ENCODE measurements at regions not wholly inside any gene's neighbourhood (a gene's known extent, or its start where the extent isn't known, plus 50 kb on each side); places are given as distances from the start of the nearest gene placed in this dataset.

DNA sequence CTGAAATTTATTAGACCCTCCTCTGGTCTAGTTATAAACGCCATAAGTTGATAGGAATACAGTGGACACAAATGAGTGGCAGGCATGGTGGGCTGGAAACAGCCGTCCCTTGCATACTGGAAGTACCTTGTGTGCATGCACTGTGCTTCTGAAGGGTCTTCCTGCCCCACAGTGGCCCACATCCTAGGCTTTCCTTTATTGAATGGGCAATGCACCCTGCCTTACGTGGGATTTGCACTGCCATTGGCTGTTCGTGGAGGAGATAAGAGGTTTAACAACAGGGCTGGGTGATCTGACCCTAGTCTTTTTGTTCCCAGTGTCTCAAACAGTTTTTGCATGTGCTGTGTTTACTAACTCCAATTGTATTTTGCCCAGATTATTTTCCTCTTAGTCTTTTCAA lies 480.8 kb downstream of the GADD45G start:
- intact Hi-C loops (cut with DNase I; ENCODE audit: low total_unique reads), result no loop called here
- no peak for TF ChIP-seq POLR2A (IDR thresholded peaks at IDR 0.05)
- TF ChIP-seq, protein P1, sequence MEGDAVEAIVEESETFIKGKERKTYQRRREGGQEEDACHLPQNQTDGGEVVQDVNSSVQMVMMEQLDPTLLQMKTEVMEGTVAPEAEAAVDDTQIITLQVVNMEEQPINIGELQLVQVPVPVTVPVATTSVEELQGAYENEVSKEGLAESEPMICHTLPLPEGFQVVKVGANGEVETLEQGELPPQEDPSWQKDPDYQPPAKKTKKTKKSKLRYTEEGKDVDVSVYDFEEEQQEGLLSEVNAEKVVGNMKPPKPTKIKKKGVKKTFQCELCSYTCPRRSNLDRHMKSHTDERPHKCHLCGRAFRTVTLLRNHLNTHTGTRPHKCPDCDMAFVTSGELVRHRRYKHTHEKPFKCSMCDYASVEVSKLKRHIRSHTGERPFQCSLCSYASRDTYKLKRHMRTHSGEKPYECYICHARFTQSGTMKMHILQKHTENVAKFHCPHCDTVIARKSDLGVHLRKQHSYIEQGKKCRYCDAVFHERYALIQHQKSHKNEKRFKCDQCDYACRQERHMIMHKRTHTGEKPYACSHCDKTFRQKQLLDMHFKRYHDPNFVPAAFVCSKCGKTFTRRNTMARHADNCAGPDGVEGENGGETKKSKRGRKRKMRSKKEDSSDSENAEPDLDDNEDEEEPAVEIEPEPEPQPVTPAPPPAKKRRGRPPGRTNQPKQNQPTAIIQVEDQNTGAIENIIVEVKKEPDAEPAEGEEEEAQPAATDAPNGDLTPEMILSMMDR (IDR thresholded peaks at IDR 0.05), result no peak
- Histone ChIP-seq H3K27me3 (no peaks in the 10 kb centered on the region), H3K27ac (no peak overlapping the region), H3K4me3 (no peak overlapping the region), H3K4me1 (no peaks in the 10 kb centered on the region), H3K9me3 (no peaks in the 10 kb centered on the region), H3K36me3 (ENCODE audit: low read depth, missing control alignments) (no peaks in the 10 kb centered on the region)
- DNase-seq, result no peak
- 92% methylated on average over 4 of the region's 4 CpGs for WGBS, 2 donors

DNA sequence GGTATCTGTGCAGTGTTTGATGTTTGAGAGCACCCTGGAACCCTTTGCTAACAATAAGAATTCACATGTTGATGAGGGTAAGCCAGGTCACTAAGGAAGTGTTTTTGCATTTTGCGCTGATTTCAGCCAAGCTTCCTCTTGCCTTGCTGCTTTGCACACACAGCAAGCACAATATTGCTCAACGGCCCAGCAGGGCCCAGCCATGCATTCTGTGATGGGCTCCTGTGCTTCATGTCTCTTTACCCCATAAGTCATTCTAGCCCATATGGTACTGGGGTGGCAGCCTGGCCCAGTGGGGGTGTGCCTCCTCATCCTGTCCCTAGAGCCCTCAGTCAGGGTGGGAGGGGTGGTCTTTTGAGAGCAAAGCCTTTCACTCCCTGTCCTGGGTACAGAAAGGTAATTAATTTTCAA lies 481.3 kb downstream of the GADD45G start:
- DNase-seq, result no peak
- intact Hi-C loops (cut with DNase I; ENCODE audit: low total_unique reads), result no loop called here
- Histone ChIP-seq H3K9me3 (no peaks in the 10 kb centered on the region), H3K27me3 (no peaks in the 10 kb centered on the region), H3K4me3 (no peak overlapping the region), H3K27ac (no peak overlapping the region), H3K4me1 (no peaks in the 10 kb centered on the region), H3K36me3 (ENCODE audit: low read depth, missing control alignments) (no peaks in the 10 kb centered on the region)
- no peak for TF ChIP-seq POLR2A (IDR thresholded peaks at IDR 0.05)
- TF ChIP-seq, protein P1 (IDR thresholded peaks at IDR 0.05), result no peak
- WGBS, 2 donors, result 79 to 80% methylated on average over 2 of the region's 2 CpGs

DNA sequence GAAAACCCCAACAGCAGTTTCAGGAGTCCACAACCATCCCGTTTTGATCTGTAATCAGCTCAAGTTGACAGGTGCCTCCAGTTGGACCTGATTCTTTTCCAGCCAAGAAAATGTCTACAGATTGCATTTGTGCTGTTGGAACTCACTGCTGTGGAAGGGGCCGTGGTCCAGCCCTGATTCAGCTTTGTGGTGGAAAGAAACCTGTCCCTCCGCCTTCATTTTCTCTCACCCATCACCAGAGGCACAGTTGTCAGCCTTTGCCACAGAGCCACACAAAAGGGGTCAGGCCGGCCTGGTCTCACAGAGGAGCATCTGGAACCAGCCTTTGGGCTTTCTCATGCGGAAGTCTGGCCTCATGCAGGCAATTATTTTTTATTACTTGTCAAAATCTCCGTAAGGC lies 483.6 kb downstream of the GADD45G start:
- H3K9me3 ChIP-seq, result no peaks in the 10 kb centered on the region
- H3K4me3 ChIP-seq, result no peak overlapping the region
- no peak for TF ChIP-seq POLR2A (IDR thresholded peaks at IDR 0.05)
- TF ChIP-seq, protein P1 (IDR thresholded peaks at IDR 0.05), result no peak
- no peak for DNase-seq
- H3K27ac ChIP-seq, result no peak overlapping the region
- H3K36me3 ChIP-seq (ENCODE audit: low read depth, missing control alignments), result no peaks in the 10 kb centered on the region
- H3K4me1 ChIP-seq, result no peaks in the 10 kb centered on the region
- no peaks in the 10 kb centered on the region for H3K27me3 ChIP-seq
- WGBS, 2 donors, result 80 to 81% methylated on average over 6 of the region's 6 CpGs
- intact Hi-C loops (cut with DNase I; ENCODE audit: low total_unique reads), result no loop called here

DNA sequence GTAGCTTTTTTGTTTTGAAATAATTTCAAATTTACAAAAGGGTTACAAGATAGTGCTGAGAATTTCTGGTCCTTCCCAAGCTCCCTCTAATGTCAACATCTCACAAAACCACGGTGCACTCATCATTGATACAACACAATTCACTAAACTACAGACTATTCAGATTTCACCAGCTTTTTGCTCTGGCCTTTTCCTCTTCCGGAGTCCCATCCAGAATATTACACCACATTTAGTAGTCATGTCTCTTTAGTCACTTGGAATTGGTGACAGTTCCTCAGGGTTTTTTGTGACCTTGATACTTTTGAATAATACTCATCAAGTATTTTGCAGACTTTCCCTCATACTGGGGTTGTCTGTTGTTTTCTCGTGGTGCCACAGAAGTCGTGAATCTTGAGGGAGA lies 484.0 kb downstream of the GADD45G start:
- Histone ChIP-seq H3K4me1 (no peaks in the 10 kb centered on the region), H3K36me3 (ENCODE audit: low read depth, missing control alignments) (no peaks in the 10 kb centered on the region), H3K4me3 (no peak overlapping the region), H3K27ac (no peak overlapping the region), H3K27me3 (no peaks in the 10 kb centered on the region), H3K9me3 (no peaks in the 10 kb centered on the region)
- intact Hi-C loops (cut with DNase I; ENCODE audit: low total_unique reads), result no loop called here
- no peak for DNase-seq
- 74 to 80% methylated on average over 4 of the region's 4 CpGs for WGBS, 2 donors
- TF ChIP-seq, protein P1 (IDR thresholded peaks at IDR 0.05), result no peak
- TF ChIP-seq POLR2A (IDR thresholded peaks at IDR 0.05), result no peak

DNA sequence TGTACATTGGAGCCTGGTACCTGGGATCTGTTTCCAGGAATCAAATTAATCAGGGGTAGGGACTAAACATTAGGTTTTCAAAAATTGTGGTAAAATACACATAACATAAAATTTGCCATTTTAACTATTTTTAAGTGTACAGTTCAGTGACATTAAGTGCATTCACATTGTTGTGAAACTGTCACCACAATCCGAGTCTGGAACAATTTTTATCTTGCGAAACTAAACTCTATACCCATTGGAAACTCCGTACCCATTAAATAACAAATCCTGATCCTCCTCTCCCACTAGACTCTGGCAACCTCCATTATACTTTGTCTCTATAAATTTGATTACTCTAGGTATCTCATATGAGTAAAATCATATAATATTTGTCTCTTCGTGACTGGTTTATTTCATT lies 486.2 kb downstream of the GADD45G start:
- DNase-seq, result no peak
- no peak overlapping the region for H3K4me3 ChIP-seq
- no peaks in the 10 kb centered on the region for H3K4me1 ChIP-seq
- TF ChIP-seq POLR2A (IDR thresholded peaks at IDR 0.05), result no peak
- TF ChIP-seq, protein P1 (IDR thresholded peaks at IDR 0.05), result no peak
- H3K27ac ChIP-seq, result no peak overlapping the region
- H3K36me3 ChIP-seq (ENCODE audit: low read depth, missing control alignments), result no peaks in the 10 kb centered on the region
- no peaks in the 10 kb centered on the region for H3K27me3 ChIP-seq
- 95 to 97% methylated on average over 4 of the region's 4 CpGs for WGBS, 2 donors
- intact Hi-C loops (cut with DNase I; ENCODE audit: low total_unique reads), result no loop called here
- H3K9me3 ChIP-seq, result no peaks in the 10 kb centered on the region

All from testis (tissue), 2 donors.